MM.1S (cell line): ENCODE measurements at regions not wholly inside any gene's neighbourhood (a gene's known extent, or its start where the extent isn't known, plus 50 kb on each side); places are given as distances from the start of the nearest gene placed in this dataset.

ENCODE experiments used
- DNase-seq: peaks from one replicate; pipeline ENCODE4 v3.0.0-alpha.2; 2015
- H2AFZ ChIP-seq: fragments of 300-600 bp; sonication (generic); 2 replicates; pipeline ENCODE4 v1.6.0; 2016; ENCODE audit warnings: antibody characterized with exemption, low read length
- H3F3A ChIP-seq: fragments of 300-600 bp; sonication (generic); 2 replicates; pipeline ENCODE4 v1.6.1; 2016; ENCODE audit warnings: mild to moderate bottlenecking, antibody characterized with exemption, low read length, moderate library complexity, mixed read lengths; ENCODE audit not compliant: insufficient read depth
- H3K27ac ChIP-seq: fragments of 300-600 bp; sonication (generic); 2 replicates; pipeline ENCODE4 v1.5.1; 2016; ENCODE audit warnings: mild to moderate bottlenecking, low read length
- H3K27me3 ChIP-seq: fragments of 300-600 bp; sonication (generic); replicated peaks from 2 replicates; pipeline ENCODE4 v1.6.0; 2016; ENCODE audit warnings: low read length; ENCODE audit not compliant: insufficient read depth
- H3K36me3 ChIP-seq: fragments of 300-600 bp; sonication (generic); replicated peaks from 2 replicates; pipeline ENCODE4 v1.6.1; 2016; ENCODE audit warnings: mild to moderate bottlenecking, low read length, mixed read lengths; ENCODE audit not compliant: insufficient read depth
- H3K4me1 ChIP-seq: fragments of 300-600 bp; sonication (generic); 2 replicates; pipeline ENCODE4 v1.6.1; 2016; ENCODE audit warnings: low read length, mixed read lengths
- H3K4me2 ChIP-seq: fragments of 300-600 bp; sonication (generic); 2 replicates; pipeline ENCODE4 v1.6.0; 2016; ENCODE audit warnings: low read depth, low read length
- H3K4me3 ChIP-seq: fragments of 300-600 bp; sonication (generic); 2 replicates; pipeline ENCODE4 v1.5.1; 2016; ENCODE audit warnings: low read length, mixed read lengths
- H3K79me2 ChIP-seq: fragments of 300-600 bp; sonication (generic); 2 replicates; pipeline ENCODE4 v1.6.1; 2016; ENCODE audit warnings: mixed run types, low read length, mixed read lengths
- H3K9ac ChIP-seq: fragments of 300-600 bp; sonication (generic); 2 replicates; pipeline ENCODE4 v1.6.1; 2016; ENCODE audit warnings: low read length, mixed read lengths
- H3K9me2 ChIP-seq: fragments of 300-600 bp; sonication (generic); replicated peaks from 2 replicates; pipeline ENCODE4 v1.6.1; 2016; ENCODE audit warnings: mild to moderate bottlenecking, low read length, mixed read lengths; ENCODE audit not compliant: insufficient read depth
- H3K9me3 ChIP-seq: fragments of 300-600 bp; sonication (generic); replicated peaks from 2 replicates; pipeline ENCODE4 v1.6.1; 2016; ENCODE audit warnings: mild to moderate bottlenecking, low read length, mixed read lengths; ENCODE audit not compliant: insufficient read depth
- H4K20me1 ChIP-seq: fragments of 300-600 bp; sonication (generic); 2 replicates; pipeline ENCODE4 v1.6.1; 2016; ENCODE audit warnings: mild to moderate bottlenecking, low read length, moderate library complexity, mixed read lengths; ENCODE audit not compliant: insufficient read depth
- CTCF ChIP-seq: fragments of 300-600 bp; sonication (generic); IDR thresholded peaks from 2 replicates; pipeline ENCODE4 v1.5.1; 2016; ENCODE audit warnings: antibody characterized with exemption, low read length, mixed read lengths
- EZH2 ChIP-seq: fragments of 300-600 bp; sonication (generic); optimal IDR thresholded peaks from 2 replicates; pipeline ENCODE3; 2017; ENCODE audit warnings: low read depth, mild to moderate bottlenecking, antibody characterized with exemption, low read length, mixed read lengths
- EZH2phosphoT487 ChIP-seq: fragments of 300-600 bp; sonication (generic); IDR thresholded peaks from 2 replicates; pipeline ENCODE4 v1.6.1; 2018; ENCODE audit warnings: antibody characterized with exemption, low read length

GRCh38 chr3:16024548-16024947 is 149.9 kb upstream of the GALNT15 start:
- no peaks in the 10 kb centered on the region for H4K20me1 ChIP-seq
- H3K9me3 ChIP-seq, result no peaks in the 10 kb centered on the region
- H3K36me3 ChIP-seq, result no peaks in the 10 kb centered on the region
- TF ChIP-seq CTCF, result no peak
- TF ChIP-seq EZH2, result no peak
- TF ChIP-seq EZH2phosphoT487, result no peak
- H3K4me2 ChIP-seq, result no peak overlapping the region
- H3K27me3 ChIP-seq, result no peaks in the 10 kb centered on the region
- H3K9ac ChIP-seq, result no peak overlapping the region
- no peak overlapping the region for H3K27ac ChIP-seq
- H3F3A ChIP-seq, result no peaks in the 10 kb centered on the region
- H3K79me2 ChIP-seq, result no peaks in the 10 kb centered on the region
- no peak overlapping the region for H3K4me3 ChIP-seq
- no peak overlapping the region for H2AFZ ChIP-seq
- no peaks in the 10 kb centered on the region for H3K4me1 ChIP-seq
- no peak for DNase-seq
- H3K9me2 ChIP-seq, result no peaks in the 10 kb centered on the region

DNA sequence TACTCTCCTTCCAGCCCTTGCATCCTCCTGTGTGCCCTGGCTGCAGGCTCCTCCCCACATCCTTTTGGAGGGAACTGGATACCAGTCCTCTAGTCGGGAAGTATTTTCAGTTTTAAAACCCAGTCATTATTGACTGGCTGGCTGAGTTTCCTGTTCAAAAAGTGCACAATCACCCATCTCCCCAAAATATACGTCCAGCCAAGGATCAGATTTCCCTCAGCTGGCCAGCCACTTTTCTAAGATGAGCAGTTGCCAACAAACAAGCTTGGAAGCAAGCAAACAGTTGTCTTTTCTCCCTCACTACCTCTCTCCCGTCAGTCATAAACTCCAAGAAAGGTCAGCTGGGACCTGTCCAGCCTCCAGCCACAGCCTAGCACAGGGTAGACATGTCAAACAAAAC is 147.7 kb upstream of the GALNT15 start:
- no peaks in the 10 kb centered on the region for H3K79me2 ChIP-seq
- H3K4me3 ChIP-seq, result no peak overlapping the region
- H3K36me3 ChIP-seq, result no peaks in the 10 kb centered on the region
- no peak overlapping the region for H3K9ac ChIP-seq
- H3K27me3 ChIP-seq, result no peaks in the 10 kb centered on the region
- no peaks in the 10 kb centered on the region for H3K9me2 ChIP-seq
- TF ChIP-seq EZH2 (no peak), CTCF (no peak), EZH2phosphoT487 (no peak)
- H2AFZ ChIP-seq, result no peak overlapping the region
- H3K4me2 ChIP-seq, result no peak overlapping the region
- no peaks in the 10 kb centered on the region for H3F3A ChIP-seq
- H3K9me3 ChIP-seq, result no peaks in the 10 kb centered on the region
- no peaks in the 10 kb centered on the region for H3K4me1 ChIP-seq
- DNase-seq, result no peak
- no peaks in the 10 kb centered on the region for H4K20me1 ChIP-seq
- H3K27ac ChIP-seq, result no peak overlapping the region

GRCh38 chr3:16028604-16029003 is 145.9 kb upstream of the GALNT15 start:
- H3K9ac ChIP-seq, result no peak overlapping the region
- no peak overlapping the region for H3K4me2 ChIP-seq
- no peaks in the 10 kb centered on the region for H3K9me3 ChIP-seq
- H3K79me2 ChIP-seq, result no peaks in the 10 kb centered on the region
- no peaks in the 10 kb centered on the region for H3K36me3 ChIP-seq
- H3K4me3 ChIP-seq, result no peak overlapping the region
- TF ChIP-seq CTCF (no peak), EZH2 (no peak), EZH2phosphoT487 (no peak)
- H3K27me3 ChIP-seq, result no peaks in the 10 kb centered on the region
- no peaks in the 10 kb centered on the region for H3K9me2 ChIP-seq
- no peaks in the 10 kb centered on the region for H4K20me1 ChIP-seq
- H3F3A ChIP-seq, result no peaks in the 10 kb centered on the region
- no peak for DNase-seq
- H2AFZ ChIP-seq, result no peak overlapping the region
- no peaks in the 10 kb centered on the region for H3K4me1 ChIP-seq
- no peak overlapping the region for H3K27ac ChIP-seq

GRCh38 chr3:16030342-16030741 is 144.1 kb upstream of the GALNT15 start:
- no peaks in the 10 kb centered on the region for H3K9me3 ChIP-seq
- no peak overlapping the region for H3K4me3 ChIP-seq
- H4K20me1 ChIP-seq, result no peaks in the 10 kb centered on the region
- no peaks in the 10 kb centered on the region for H3K27me3 ChIP-seq
- no peak for DNase-seq
- no peaks in the 10 kb centered on the region for H3K36me3 ChIP-seq
- no peak overlapping the region for H2AFZ ChIP-seq
- no peaks in the 10 kb centered on the region for H3K79me2 ChIP-seq
- H3K9me2 ChIP-seq, result no peaks in the 10 kb centered on the region
- H3K9ac ChIP-seq, result no peak overlapping the region
- H3K4me2 ChIP-seq, result no peak overlapping the region
- H3K27ac ChIP-seq, result no peak overlapping the region
- no peaks in the 10 kb centered on the region for H3F3A ChIP-seq
- H3K4me1 ChIP-seq, result no peaks in the 10 kb centered on the region
- no peak for TF ChIP-seq EZH2phosphoT487
- no peak for TF ChIP-seq EZH2
- TF ChIP-seq CTCF, result no peak
